Transverse colon (tissue), 4 donors: ENCODE measurements at regions not wholly inside any gene's neighbourhood (a gene's known extent, or its start where the extent isn't known, plus 50 kb on each side); places are given as distances from the start of the nearest gene placed in this dataset.

ENCODE experiments used
- POLR2A ChIP-seq: fragments of 450-650 bp; IDR thresholded peaks from one replicate; pipeline ENCODE4 v1.6.1; 2016; ENCODE audit warnings: antibody characterized with exemption, mild to moderate bottlenecking, moderate library complexity
- POLR2AphosphoS5 ChIP-seq, 3 donors: sonication (generic); formaldehyde crosslinking; IDR thresholded peaks; one replicate each; pipeline ENCODE4 v1.6.1; 2016; ENCODE audit warnings: antibody characterized with exemption in 3 of 3
- TF ChIP-seq, protein P1 (sequence below), 5 experiments: fragments of 200-600 bp in 3 of 5; fragments of 450-650 bp in 2 of 5; sonication (generic) in 3 of 5; IDR thresholded peaks; 1 replicate in 2 of 5; 2 replicates in 3 of 5; pipeline ENCODE4 v1.5.1; 2016 to 2017; ENCODE audit warnings: antibody characterized with exemption in 5 of 5, inconsistent platforms in 3 of 5, mild to moderate bottlenecking in 2 of 5, moderate library complexity in 1 of 5

DNA sequence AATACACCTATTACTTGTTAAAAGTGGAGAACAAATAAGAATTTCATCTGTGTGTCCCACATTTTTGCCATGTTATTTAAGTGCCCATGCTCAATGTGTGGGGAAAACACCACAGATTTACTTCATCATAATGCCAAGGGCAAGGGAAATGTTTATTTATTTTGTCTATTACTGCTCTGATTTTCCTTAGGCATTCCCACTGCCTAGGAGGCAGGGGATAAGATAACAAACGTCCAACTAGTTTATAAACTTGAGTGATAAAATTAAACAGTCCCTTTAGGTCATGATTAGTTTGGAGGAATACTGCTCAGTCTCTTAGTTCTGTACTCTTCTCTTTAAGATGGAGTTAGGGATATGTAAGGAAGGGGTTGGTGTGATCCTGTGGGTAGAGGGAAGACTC, 598.4 kb upstream of the MARCKS start:
- TF ChIP-seq, protein P1, sequence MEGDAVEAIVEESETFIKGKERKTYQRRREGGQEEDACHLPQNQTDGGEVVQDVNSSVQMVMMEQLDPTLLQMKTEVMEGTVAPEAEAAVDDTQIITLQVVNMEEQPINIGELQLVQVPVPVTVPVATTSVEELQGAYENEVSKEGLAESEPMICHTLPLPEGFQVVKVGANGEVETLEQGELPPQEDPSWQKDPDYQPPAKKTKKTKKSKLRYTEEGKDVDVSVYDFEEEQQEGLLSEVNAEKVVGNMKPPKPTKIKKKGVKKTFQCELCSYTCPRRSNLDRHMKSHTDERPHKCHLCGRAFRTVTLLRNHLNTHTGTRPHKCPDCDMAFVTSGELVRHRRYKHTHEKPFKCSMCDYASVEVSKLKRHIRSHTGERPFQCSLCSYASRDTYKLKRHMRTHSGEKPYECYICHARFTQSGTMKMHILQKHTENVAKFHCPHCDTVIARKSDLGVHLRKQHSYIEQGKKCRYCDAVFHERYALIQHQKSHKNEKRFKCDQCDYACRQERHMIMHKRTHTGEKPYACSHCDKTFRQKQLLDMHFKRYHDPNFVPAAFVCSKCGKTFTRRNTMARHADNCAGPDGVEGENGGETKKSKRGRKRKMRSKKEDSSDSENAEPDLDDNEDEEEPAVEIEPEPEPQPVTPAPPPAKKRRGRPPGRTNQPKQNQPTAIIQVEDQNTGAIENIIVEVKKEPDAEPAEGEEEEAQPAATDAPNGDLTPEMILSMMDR (IDR thresholded peaks at IDR 0.05) = no peak
- TF ChIP-seq POLR2A (no peak), POLR2AphosphoS5 (IDR thresholded peaks at IDR 0.05) (no peak)
